Ovary (tissue), 7 donors: ENCODE measurements at regions not wholly inside any gene's neighbourhood (a gene's known extent, or its start where the extent isn't known, plus 50 kb on each side); places are given as distances from the start of the nearest gene placed in this dataset. TPM values are rescaled to one million over a fixed set of nuclear protein-coding genes. Genes with fewer than 3 reads are reported as not detected.
"Not testable (repeated sequence)": the region's sequence is repeated elsewhere in the genome, so short reads cannot be mapped to it uniquely, and the experiment has no call there.

Source experiments
- DNase-seq, 5 donors: peaks; one replicate each; pipeline ENCODE4 v3.0.0-alpha.2; 2019 to 2020
- H3K27ac ChIP-seq, 2 donors: fragments of 200-600 bp; one replicate each; pipeline versions ENCODE4 v1.5.1 to v1.8.0; 2019 to 2022
- H3K27me3 ChIP-seq: fragments of 200-600 bp; one replicate; pipeline ENCODE4 v1.8.0; 2022
- H3K36me3 ChIP-seq: fragments of 200-600 bp; sonication (generic); one replicate; pipeline ENCODE4 v1.5.1; 2019
- H3K4me1 ChIP-seq: one replicate; pipeline ENCODE4 v1.8.1; 2013; ENCODE audit warnings: mild to moderate bottlenecking, moderate library complexity; ENCODE audit not compliant: insufficient read depth
- H3K4me3 ChIP-seq: fragments of 200-600 bp; sonication (generic); one replicate; pipeline ENCODE4 v1.5.1; 2017
- H3K9me3 ChIP-seq, 2 donors: fragments of 200-600 bp in 1 of 2; sonication (generic) in 1 of 2; one replicate each; pipeline versions ENCODE4 v1.5.1 to v1.8.1; 2013 to 2019; ENCODE audit warnings: mild to moderate bottlenecking in 1 of 2, moderate library complexity in 1 of 2
- WGBS, 3 donors: extraction: QIAGEN DNeasy Blood & Tissue Kit in 1 of 3; methylation state at CpG; one replicate each; pipeline versions ENCODE4 v1.1.5 to v1.1.7; 2013 to 2017; 5-methylcytosine and 5-hydroxymethylcytosine counted together
- intact Hi-C, 4 donors: fragments of 100-400 bp; cut with DNase I; formaldehyde crosslinking; loops; one replicate each; pipeline versions ENCODE4 v1.11.0 to v1.15.1; 2022 to 2023
- small RNA-seq: library from RNA; depleted of rRNA; stranded (forward); fragments of <200 nt; gene quantifications from one replicate; pipeline ENCODE3, GENCODE V24; 2016
- donor health status: DM: no; HTN: no; CAD: no; lungs with moderate emphysema.
- donor health status: DM: no; HTN: no; CAD: no.
- donor health status: Bipolar disorder and iron deficiency.
- donor health status: DM: no; HTN: no; CAD: no.
- donor health status: DM: yes; HTN: yes; CAD: no.

DNA sequence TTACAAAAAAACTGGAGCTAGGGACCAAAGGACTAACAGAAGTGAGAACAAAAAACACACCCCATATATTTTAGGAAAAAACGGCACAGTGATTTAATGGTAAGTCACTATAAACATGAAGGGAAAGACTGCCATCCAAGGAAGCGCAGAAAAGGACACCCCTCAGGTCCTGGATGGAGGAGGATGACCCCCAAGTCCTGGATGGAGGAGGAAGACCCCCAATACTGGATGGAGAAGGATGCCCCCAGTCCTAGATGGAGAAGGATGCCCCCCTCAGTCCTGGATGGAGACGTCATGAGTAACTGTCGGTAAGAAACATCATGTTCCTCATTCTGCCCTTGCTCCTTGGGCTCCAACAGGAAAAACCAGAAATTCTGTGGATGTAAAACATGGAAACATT lies 89.9 kb downstream of the POTEG start:
- 52 to 53% (median 53%) methylated on average over 4 of the region's 4 CpGs for WGBS, 3 donors
- H3K4me3 ChIP-seq, H3K36me3 ChIP-seq, H3K27ac ChIP-seq, intact Hi-C loops, H3K27me3 ChIP-seq, DNase-seq, H3K4me1 ChIP-seq, H3K9me3 ChIP-seq: not testable (repeated sequence)

DNA sequence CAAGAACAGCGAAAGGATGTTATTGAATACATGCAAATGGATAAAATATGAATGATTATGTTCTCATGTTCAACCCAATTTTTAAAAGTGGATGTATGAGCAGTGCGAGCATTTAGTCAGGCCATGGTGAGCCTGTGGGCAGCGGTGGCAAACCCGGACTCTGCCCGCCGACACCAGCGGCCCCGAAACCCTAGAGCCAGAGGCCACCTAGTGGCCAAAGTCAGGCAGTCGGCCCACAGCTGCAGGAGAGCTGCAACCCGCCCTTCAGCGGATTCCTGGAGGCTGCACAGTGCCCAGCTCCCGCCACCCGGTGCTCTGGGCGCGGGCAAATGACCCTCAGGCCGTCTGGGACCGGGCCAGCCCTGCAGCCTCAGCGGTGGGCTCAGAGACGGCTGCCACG lies 89.5 kb downstream of the POTEG start:
- H3K36me3 ChIP-seq, H3K4me3 ChIP-seq, H3K4me1 ChIP-seq, H3K27me3 ChIP-seq, H3K9me3 ChIP-seq, H3K27ac ChIP-seq, DNase-seq, intact Hi-C loops: not testable (repeated sequence)
- 58 to 70% (median 65%) methylated on average over 2 to 4 of the region's 20 CpGs for WGBS, 3 donors

DNA sequence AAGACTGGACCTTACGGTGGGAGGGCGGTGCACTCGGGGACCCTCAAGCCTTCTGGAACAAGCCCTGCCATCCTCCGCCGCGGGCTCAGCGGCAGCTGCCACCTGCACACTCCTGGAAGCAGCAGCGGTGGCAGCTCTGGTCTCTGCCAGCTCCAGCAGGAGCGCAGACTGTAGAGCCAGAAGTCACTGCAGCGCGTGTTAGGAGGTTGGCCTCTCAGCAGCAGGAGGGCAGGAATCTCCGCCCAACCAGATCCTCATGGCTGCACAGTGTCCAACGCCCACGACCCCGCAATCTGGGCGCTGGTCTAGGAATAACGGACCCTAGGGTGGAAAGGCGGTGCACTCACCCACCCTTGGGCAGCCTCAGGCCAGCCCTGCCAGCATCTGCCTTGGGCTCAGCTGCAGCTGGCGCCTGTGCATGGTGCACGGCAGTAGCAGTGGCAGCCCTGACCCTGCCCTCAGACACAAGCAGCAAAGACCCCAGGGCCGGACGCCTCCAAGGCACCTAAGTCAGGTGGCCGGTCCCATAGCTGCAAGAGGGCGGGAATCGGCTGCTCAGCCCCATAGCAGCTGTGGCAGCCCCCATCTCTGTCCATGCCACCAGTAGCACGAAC lies 88.7 kb downstream of the POTEG start:
- H3K27me3 ChIP-seq, H3K27ac ChIP-seq, H3K4me3 ChIP-seq, intact Hi-C loops, H3K9me3 ChIP-seq, H3K4me1 ChIP-seq, DNase-seq, H3K36me3 ChIP-seq: not testable (repeated sequence)
- WGBS, 3 donors = 64 to 67% methylated on average over 8 to 9 of the region's 26 CpGs; no CpG with 5 or more reads in 1 of the 3 donors

DNA sequence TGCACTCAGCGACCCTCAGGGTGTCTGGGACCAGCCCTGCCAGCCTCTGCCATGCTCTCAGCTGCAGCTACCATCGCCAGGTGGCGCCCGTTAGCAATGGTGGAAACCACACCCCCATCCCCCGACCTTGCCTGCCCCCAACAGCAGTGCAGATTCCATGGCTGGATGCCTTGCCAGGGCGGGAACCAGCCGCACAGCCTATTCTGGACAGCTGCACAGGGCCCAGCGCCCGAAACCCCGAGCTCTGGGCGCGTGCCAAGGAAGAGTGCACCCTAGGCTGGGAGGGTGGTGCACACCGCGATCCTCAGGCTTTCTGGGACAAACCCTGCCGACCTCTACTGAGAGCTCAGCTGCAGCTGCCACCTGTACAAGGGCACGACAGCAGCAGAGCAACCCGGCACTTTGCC lies 88.1 kb downstream of the POTEG start:
- intact Hi-C loops, DNase-seq, H3K27me3 ChIP-seq, H3K4me3 ChIP-seq, H3K36me3 ChIP-seq, H3K27ac ChIP-seq, H3K9me3 ChIP-seq, H3K4me1 ChIP-seq: not testable (repeated sequence)
- WGBS, 3 donors = 61 to 80% (median 78%) methylated on average over 1 to 12 of the region's 17 CpGs

DNA sequence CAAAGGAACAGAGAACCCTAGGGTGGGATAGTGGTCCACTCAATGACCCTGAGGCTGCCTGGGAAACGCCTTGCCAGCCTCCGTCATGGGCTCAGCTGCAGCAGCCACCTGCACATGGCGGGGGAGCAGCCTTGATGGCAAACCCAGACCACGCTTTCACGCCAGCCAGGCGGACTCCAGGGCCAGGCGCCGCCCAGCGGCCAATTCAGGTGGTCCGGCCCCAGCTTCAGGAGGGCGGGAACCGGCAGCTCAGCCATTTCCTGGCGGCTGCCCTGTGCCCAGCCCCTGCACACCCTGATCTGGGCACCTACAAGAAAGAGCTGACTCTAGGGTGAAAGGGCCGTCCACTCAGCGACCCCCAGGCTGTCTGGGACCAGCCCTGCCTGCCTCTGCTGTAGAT lies 87.5 kb downstream of the POTEG start:
- H3K36me3 ChIP-seq, intact Hi-C loops, DNase-seq, H3K27ac ChIP-seq, H3K27me3 ChIP-seq, H3K4me1 ChIP-seq, H3K9me3 ChIP-seq, H3K4me3 ChIP-seq: not testable (repeated sequence)
- no CpG with 5 or more reads among the region's 15 CpGs for WGBS, 3 donors

DNA sequence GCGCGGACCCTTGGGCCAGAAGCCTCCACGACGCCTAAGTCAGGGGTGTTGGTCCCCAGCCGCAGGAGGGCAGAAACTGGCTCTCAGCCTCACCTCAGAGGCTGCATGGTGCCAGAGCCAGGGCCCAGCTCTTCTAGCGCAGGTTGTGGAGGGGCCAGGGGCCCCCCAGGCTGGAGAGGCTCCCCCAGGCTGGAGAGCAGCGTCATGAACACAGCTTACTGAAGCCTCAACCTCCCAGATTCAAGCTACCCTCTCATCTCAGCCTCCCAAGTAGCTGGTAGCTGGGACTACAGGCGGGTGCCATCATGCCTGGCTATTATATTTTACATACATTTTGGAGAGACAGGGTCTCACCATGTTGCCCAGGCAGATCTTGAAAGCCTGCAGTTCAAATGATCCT lies 87.0 kb downstream of the POTEG start:
- H3K27me3 ChIP-seq, H3K4me1 ChIP-seq, H3K9me3 ChIP-seq, H3K36me3 ChIP-seq, intact Hi-C loops, H3K4me3 ChIP-seq, DNase-seq, H3K27ac ChIP-seq: not testable (repeated sequence)
- 6% methylated on average over 1 of the region's 8 CpGs; no CpG with 5 or more reads in 2 of the 3 donors for WGBS, 3 donors

Small RNAs in the stretch of these regions (small RNA-seq; reads per million reads assigned to genes)
- gene AL589743.6 = not detected
